ENCODE measurements at regions not wholly inside any gene's neighbourhood (a gene's known extent, or its start where the extent isn't known, plus 50 kb on each side); places are given as distances from the start of the nearest gene placed in this dataset.

GRCh38 chr9:115628426-115628825 lies 510.5 kb upstream of the TNC start:
- no peaks in the 10 kb centered on the region for H3K27me3 ChIP-seq (ENCODE audit: control insufficient read depth, insufficient read depth, low read length)
- peaks cover 4 to 8% of the 10 kb centered on the region in 2 donors for H3K9me3 Mint-ChIP-seq
- H3K9me3 ChIP-seq (ENCODE audit: control insufficient read depth, insufficient read depth, low read length): peaks cover 4% of the 10 kb centered on the region
- no peak overlapping the region for H3K4me3 ChIP-seq (ENCODE audit: low read length)
- 86% methylated on average over 1 of the region's 2 CpGs for WGBS (ENCODE audit: insufficient coverage)
- no peaks in the 10 kb centered on the region for H3K36me3 Mint-ChIP-seq
- H3K4me3 Mint-ChIP-seq: no peak overlapping the region
- ATAC-seq: no peak
- no peak for TF ChIP-seq CTCF (IDR thresholded peaks at IDR 0.05)
- no peak overlapping the region for H3K27ac ChIP-seq (ENCODE audit: low read length)
- H3K27me3 Mint-ChIP-seq (ENCODE audit: low read depth in 2 of 2): no peaks in the 10 kb centered on the region
- no peaks in the 10 kb centered on the region for H3K36me3 ChIP-seq (ENCODE audit: control insufficient read depth, insufficient read depth, low read length)
- no peaks in the 10 kb centered on the region for H3K4me1 ChIP-seq (ENCODE audit: control insufficient read depth, insufficient read depth, low read length)
- no peak overlapping the region for H3K27ac Mint-ChIP-seq
- intact Hi-C loops (cut with micrococcal nuclease): no loop called here
- DNase-seq: no peak
- H3K4me1 Mint-ChIP-seq: no peaks in the 10 kb centered on the region

GRCh38 chr9:115629879-115630840 lies 512.2 kb upstream of the TNC start:
- H3K27me3 Mint-ChIP-seq (ENCODE audit: low read depth in 2 of 2): no peaks in the 10 kb centered on the region
- no peaks in the 10 kb centered on the region for H3K4me1 Mint-ChIP-seq
- no peak for ATAC-seq
- peaks cover 7 to 8% of the 10 kb centered on the region in 2 donors for H3K9me3 Mint-ChIP-seq
- H3K27ac ChIP-seq (ENCODE audit: low read length): no peak overlapping the region
- no peaks in the 10 kb centered on the region for H3K36me3 Mint-ChIP-seq
- no peak overlapping the region for H3K4me3 ChIP-seq (ENCODE audit: low read length)
- H3K36me3 ChIP-seq (ENCODE audit: control insufficient read depth, insufficient read depth, low read length): no peaks in the 10 kb centered on the region
- intact Hi-C loops (cut with micrococcal nuclease): no loop called here
- no peak overlapping the region for H3K27ac Mint-ChIP-seq
- TF ChIP-seq CTCF (IDR thresholded peaks at IDR 0.05): no peak
- H3K4me1 ChIP-seq (ENCODE audit: control insufficient read depth, insufficient read depth, low read length): no peaks in the 10 kb centered on the region
- WGBS (ENCODE audit: insufficient coverage): 48% methylated on average over 2 of the region's 4 CpGs
- no peak for DNase-seq
- H3K27me3 ChIP-seq (ENCODE audit: control insufficient read depth, insufficient read depth, low read length): no peaks in the 10 kb centered on the region
- H3K4me3 Mint-ChIP-seq: no peak overlapping the region
- H3K9me3 ChIP-seq (ENCODE audit: control insufficient read depth, insufficient read depth, low read length): peaks cover 4% of the 10 kb centered on the region

GRCh38 chr9:115632391-115632790 lies 514.4 kb upstream of the TNC start:
- H3K27me3 ChIP-seq (ENCODE audit: control insufficient read depth, insufficient read depth, low read length): no peaks in the 10 kb centered on the region
- no peaks in the 10 kb centered on the region for H3K36me3 Mint-ChIP-seq
- H3K27ac Mint-ChIP-seq: no peak overlapping the region
- intact Hi-C loops (cut with micrococcal nuclease): no loop called here
- H3K4me1 Mint-ChIP-seq: no peaks in the 10 kb centered on the region
- 91% methylated on average over 7 of the region's 7 CpGs for WGBS (ENCODE audit: insufficient coverage)
- no peak overlapping the region for H3K4me3 ChIP-seq (ENCODE audit: low read length)
- ATAC-seq (no peak), DNase-seq (no peak)
- no peak overlapping the region for H3K27ac ChIP-seq (ENCODE audit: low read length)
- no peaks in the 10 kb centered on the region for H3K4me1 ChIP-seq (ENCODE audit: control insufficient read depth, insufficient read depth, low read length)
- no peaks in the 10 kb centered on the region for H3K27me3 Mint-ChIP-seq (ENCODE audit: low read depth in 2 of 2)
- H3K36me3 ChIP-seq (ENCODE audit: control insufficient read depth, insufficient read depth, low read length): no peaks in the 10 kb centered on the region
- H3K4me3 Mint-ChIP-seq: no peak overlapping the region
- TF ChIP-seq CTCF (IDR thresholded peaks at IDR 0.05): no peak
- peaks cover 4% of the 10 kb centered on the region for H3K9me3 ChIP-seq (ENCODE audit: control insufficient read depth, insufficient read depth, low read length)
- peaks cover 8 to 15% of the 10 kb centered on the region in 2 donors for H3K9me3 Mint-ChIP-seq

Data from natural killer cell (primary cell).